AG09309 (cell line): ENCODE measurements at regions not wholly inside any gene's neighbourhood (a gene's known extent, or its start where the extent isn't known, plus 50 kb on each side); places are given as distances from the start of the nearest gene placed in this dataset.

Experiments used
- DNase-seq: peaks from one replicate; pipeline ENCODE4 v3.0.0-alpha.2; 2010; ENCODE audit warnings: low read depth
- H3K4me3 ChIP-seq: 2 replicates; pipeline ENCODE4 v1.5.1; 2011; ENCODE audit warnings: mild to moderate bottlenecking, low read depth, low read length, moderate library complexity; ENCODE audit not compliant: control insufficient read depth
- TF ChIP-seq, protein P1 (sequence below): IDR thresholded peaks from 2 replicates; pipeline ENCODE4 v1.5.1; 2011; ENCODE audit warnings: mild to moderate bottlenecking, low read depth, low read length, inconsistent platforms; ENCODE audit not compliant: insufficient read depth, control insufficient read depth; ENCODE audit errors: missing control alignments

DNA sequence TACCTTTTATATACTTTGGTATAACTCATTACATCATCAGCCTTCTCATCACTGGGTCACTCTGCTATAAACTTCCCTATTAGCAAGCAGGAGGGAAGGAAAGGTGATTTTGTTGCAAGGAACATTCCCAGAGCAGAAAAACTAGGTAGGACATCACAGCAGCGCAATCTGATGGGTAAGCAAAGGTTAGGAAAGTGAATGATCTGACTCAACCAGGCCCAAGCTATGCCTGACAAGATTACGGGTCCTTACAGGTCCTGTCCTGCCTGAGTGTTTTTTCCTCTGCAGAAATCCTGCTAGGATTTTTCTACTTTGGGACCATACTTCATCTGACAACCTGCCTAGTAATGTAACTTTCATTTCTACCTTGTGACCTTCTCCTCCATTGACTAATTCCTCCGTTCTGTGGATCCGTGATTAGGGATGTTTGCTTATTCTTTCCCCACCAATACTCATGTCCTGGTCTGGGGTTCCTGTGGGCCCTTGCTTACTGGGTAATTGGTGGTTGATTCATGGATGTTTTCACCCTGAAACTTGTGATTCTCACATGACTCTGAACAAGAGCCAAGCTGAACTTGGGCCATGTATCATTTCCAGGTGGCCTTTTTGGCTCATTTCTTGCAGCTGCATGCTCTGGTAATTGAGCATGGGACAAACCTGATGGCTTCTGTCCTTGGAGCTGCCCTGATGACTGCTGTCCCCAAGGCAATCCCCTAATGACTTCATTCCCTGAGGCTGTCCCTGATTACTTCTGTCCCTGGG lies 111.9 kb upstream of the KIT start:
- TF ChIP-seq, protein P1, sequence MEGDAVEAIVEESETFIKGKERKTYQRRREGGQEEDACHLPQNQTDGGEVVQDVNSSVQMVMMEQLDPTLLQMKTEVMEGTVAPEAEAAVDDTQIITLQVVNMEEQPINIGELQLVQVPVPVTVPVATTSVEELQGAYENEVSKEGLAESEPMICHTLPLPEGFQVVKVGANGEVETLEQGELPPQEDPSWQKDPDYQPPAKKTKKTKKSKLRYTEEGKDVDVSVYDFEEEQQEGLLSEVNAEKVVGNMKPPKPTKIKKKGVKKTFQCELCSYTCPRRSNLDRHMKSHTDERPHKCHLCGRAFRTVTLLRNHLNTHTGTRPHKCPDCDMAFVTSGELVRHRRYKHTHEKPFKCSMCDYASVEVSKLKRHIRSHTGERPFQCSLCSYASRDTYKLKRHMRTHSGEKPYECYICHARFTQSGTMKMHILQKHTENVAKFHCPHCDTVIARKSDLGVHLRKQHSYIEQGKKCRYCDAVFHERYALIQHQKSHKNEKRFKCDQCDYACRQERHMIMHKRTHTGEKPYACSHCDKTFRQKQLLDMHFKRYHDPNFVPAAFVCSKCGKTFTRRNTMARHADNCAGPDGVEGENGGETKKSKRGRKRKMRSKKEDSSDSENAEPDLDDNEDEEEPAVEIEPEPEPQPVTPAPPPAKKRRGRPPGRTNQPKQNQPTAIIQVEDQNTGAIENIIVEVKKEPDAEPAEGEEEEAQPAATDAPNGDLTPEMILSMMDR: no peak
- no peak overlapping the region for H3K4me3 ChIP-seq
- DNase-seq: no peak

DNA sequence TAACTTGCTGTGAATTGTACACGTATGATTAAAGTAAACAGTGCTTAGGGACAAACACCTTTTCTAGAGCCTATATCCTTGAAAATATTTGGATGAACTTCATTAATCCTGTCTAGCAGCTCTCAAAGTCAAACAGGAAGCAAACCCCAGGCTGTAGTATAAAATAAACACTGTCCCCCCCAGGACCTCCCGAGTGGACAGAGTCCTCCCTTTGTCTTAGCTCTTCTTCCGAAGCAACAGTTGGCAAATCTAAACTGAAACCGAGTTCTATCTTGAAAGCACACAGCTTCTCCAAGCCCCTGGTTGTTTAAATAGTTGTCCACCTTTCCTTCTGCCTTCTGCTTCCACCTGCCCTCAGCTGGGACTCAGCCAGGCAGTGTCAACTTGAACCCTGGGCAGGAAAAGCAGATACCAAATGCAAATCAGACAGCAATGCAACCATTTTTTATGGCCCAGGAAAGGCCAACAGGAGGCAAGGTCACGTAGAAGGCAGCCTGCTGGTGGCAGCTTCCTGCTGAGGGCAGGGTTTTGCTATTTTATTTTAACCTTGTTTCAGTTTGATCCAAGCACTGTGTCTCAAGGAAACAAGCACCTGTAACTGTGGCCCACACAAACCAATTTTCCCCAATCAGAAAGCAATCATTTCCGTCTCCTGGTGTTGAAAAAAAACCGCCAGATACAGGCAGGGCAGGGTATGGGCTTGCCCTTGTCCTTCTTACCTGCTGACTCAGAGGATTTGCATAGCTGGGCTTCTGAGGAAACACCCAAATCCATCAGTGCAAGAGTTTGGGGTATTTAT lies 110.3 kb upstream of the KIT start:
- DNase-seq: no peak
- TF ChIP-seq, protein P1: no peak
- no peak overlapping the region for H3K4me3 ChIP-seq

DNA sequence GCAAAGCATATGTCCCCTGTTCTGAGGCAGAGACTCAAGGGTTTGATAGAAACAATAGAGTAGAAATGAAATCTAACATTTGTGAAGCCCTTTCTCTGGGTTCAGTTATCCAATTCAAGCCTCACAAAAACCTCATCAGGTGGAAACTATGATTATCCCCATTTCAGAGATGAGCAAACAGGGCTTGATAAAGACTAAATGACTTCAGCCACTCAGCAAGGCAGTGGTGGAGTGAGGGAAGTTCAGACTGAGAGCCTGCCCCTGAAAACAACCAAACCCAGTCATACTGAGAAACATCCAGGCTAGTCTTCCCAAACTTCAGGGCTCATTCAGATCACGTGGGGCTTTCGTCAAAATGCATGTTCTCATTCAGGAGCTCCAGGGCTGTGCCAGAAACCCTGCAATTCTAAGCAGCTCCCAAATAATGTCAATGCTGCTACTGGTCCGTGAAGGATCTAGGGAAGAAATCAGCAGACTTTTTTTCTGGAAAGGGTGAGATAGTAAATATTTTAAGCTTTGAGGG lies 109.6 kb upstream of the KIT start:
- DNase-seq: no peak
- H3K4me3 ChIP-seq: no peak overlapping the region
- TF ChIP-seq, protein P1: no peak

DNA sequence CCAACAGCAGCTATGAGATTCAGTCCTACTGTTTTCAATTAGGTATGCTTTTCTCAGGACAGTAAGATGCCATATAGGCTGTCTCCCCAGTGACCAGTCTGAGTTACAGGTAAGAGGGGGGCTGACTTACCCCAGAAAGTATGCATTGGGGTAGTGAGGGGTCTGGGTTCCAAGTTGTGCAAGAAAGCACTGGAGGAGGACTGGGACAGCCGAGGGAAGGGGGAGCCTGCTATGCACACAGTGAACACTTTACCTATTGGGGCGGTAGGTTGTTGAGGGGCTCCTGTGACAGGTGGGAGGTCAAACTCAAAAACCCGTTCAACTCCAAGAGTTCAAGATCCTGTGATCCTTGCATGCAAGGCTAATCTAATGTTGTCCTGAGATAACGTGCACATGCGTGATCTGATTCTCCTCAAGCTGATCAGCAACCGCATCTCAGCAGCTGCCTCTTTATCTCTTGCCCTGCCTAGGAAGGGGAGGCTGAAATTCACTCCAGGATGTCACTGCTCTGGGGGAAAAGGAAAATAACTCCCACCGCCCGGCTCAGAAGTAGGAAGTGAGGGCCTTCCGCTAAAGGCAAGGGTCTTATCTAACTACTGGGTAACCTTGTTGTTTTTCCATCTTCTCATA lies 108.8 kb upstream of the KIT start:
- TF ChIP-seq, protein P1: no peak
- no peak overlapping the region for H3K4me3 ChIP-seq
- no peak for DNase-seq

DNA sequence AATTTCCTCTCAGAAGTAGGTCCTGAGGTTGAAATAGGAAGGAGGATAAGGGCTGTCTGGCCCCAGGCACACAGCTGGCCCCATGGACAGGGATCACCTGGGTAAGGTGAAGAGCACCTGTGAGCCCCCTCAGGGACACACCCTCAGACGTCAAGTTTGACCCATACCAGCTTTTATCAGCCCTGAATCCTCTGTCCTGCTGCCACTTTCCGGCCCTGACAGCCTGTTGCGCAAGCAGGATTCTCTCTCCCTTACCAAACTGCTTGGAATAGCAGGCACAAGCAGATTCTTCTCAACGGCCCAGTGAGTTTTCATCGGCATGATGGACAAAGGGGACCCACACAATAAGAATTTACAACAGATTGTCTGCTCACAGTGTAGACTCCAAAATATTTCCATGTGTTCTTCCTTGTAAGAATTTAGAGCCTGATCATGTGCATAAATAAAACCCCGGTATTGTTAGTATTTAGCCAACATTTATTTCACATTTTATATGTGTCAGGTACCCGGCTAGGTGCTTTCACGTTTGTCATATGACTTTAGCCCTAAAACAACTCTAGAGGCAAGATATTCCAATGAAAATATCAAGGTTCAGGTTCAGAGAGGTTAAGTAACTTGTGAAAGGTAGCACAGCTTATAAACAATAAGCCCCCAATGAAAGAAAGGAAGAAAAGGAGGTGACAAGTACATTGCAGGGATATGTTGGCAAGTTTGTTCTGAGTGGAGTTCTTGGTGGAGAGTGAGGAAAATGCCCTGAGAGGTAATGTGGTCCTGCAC lies 107.2 kb upstream of the KIT start:
- DNase-seq: no peak
- no peak overlapping the region for H3K4me3 ChIP-seq
- TF ChIP-seq, protein P1: no peak

DNA sequence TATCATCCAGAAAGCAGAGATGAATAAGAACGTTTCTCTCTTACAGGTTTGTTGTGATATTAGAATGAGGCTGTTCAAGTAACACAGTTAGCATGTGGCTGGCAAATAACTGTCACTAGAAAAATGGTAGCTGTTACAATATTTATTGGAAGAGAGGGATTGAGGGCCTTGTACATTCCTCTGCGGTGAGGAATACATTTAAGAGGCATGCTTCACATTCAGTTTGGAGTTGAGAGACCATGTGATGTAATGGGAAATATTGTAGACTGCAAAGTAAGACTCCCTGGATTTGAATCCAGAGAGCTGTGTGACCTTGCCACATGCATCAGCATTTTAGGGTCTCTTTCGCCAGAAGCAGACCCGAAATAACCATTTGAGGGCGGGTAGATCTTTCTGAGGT lies 104.8 kb upstream of the KIT start:
- no peak for DNase-seq
- H3K4me3 ChIP-seq: no peak overlapping the region
- TF ChIP-seq, protein P1: no peak
